ENCODE measurements at regions not wholly inside any gene's neighbourhood (a gene's known extent, or its start where the extent isn't known, plus 50 kb on each side); places are given as distances from the start of the nearest gene placed in this dataset.

- POLR2A ChIA-PET, result no interaction called here
- intact Hi-C loops (cut with micrococcal nuclease; ENCODE audit: unreplicated experiment), result no loop called here
- Histone ChIP-seq H3K4me1 (ENCODE audit: control insufficient read depth, insufficient read depth, low read length) (no peaks in the 10 kb centered on the region), H3K27me3 (replicated peaks in 1 of 2; ENCODE audit: control insufficient read depth in 2 of 2, insufficient read depth in 2 of 2, low read length in 1 of 2) (no peaks in the 10 kb centered on the region), H3K9me3 (replicated peaks; ENCODE audit: control insufficient read depth, insufficient read depth, low read length) (no peaks in the 10 kb centered on the region), H2AFZ (ENCODE audit: control insufficient read depth, low read depth, low read length) (no peak overlapping the region), H3K36me3 (ENCODE audit: control insufficient read depth in 2 of 2, insufficient read depth in 2 of 2, low read length in 1 of 2) (no peaks in the 10 kb centered on the region), H3K4me3 (no peak overlapping the region), H4K20me1 (ENCODE audit: control insufficient read depth, insufficient read depth) (no peaks in the 10 kb centered on the region), H3K4me2 (ENCODE audit: control insufficient read depth, insufficient read depth) (no peak overlapping the region), H3K27ac (ENCODE audit: control insufficient read depth, insufficient read depth) (no peak overlapping the region), H3K9ac (ENCODE audit: control insufficient read depth, insufficient read depth, low read length) (no peak overlapping the region), H3K79me2 (ENCODE audit: control insufficient read depth, insufficient read depth, low read length) (no peaks in the 10 kb centered on the region)
- WGBS (ENCODE audit: insufficient coverage, insufficient replicate concordance, low lambda C conversion rate, missing lambda C conversion rate), result 0% methylated on average over 1 of the region's 1 CpG
- in situ Hi-C loops (cut with MboI), result loop anchor here (10.0 kb wide), 1 partner anchor 1308 kb away; no protein-coding TSS in a partner anchor
- SMC1A ChIA-PET (ENCODE audit: uncharacterized antibody, unreplicated experiment), result no interaction called here
- ATAC-seq, result no peak
- CTCF ChIA-PET, result interaction anchor here (2.5 kb wide), 1 partner anchor 8 kb away, joined by 8 read pairs; no protein-coding TSS in a partner anchor
- FAIRE-seq, result no peak
- RAD21 ChIA-PET (ENCODE audit: unreplicated experiment), result no interaction called here
- no peak for DNase-seq (ENCODE audit: low read depth, low spot score)
- BruUV-seq (replicated peaks), result no TSS peak
- TF ChIP-seq STAT3 (IDR thresholded peaks at IDR 0.05; ENCODE audit: low read depth, low read length), result no peak
- TF ChIP-seq IKZF1 (conservative IDR thresholded peaks at IDR 0.05), result no peak
- TF ChIP-seq, protein P1, sequence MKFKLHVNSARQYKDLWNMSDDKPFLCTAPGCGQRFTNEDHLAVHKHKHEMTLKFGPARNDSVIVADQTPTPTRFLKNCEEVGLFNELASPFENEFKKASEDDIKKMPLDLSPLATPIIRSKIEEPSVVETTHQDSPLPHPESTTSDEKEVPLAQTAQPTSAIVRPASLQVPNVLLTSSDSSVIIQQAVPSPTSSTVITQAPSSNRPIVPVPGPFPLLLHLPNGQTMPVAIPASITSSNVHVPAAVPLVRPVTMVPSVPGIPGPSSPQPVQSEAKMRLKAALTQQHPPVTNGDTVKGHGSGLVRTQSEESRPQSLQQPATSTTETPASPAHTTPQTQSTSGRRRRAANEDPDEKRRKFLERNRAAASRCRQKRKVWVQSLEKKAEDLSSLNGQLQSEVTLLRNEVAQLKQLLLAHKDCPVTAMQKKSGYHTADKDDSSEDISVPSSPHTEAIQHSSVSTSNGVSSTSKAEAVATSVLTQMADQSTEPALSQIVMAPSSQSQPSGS (IDR thresholded peaks at IDR 0.05; ENCODE audit: low read length), result no peak
- no peak for TF ChIP-seq NBN (IDR thresholded peaks at IDR 0.05)
- no peak for TF ChIP-seq RAD51 (IDR thresholded peaks at IDR 0.05)
- TF ChIP-seq, protein P2, sequence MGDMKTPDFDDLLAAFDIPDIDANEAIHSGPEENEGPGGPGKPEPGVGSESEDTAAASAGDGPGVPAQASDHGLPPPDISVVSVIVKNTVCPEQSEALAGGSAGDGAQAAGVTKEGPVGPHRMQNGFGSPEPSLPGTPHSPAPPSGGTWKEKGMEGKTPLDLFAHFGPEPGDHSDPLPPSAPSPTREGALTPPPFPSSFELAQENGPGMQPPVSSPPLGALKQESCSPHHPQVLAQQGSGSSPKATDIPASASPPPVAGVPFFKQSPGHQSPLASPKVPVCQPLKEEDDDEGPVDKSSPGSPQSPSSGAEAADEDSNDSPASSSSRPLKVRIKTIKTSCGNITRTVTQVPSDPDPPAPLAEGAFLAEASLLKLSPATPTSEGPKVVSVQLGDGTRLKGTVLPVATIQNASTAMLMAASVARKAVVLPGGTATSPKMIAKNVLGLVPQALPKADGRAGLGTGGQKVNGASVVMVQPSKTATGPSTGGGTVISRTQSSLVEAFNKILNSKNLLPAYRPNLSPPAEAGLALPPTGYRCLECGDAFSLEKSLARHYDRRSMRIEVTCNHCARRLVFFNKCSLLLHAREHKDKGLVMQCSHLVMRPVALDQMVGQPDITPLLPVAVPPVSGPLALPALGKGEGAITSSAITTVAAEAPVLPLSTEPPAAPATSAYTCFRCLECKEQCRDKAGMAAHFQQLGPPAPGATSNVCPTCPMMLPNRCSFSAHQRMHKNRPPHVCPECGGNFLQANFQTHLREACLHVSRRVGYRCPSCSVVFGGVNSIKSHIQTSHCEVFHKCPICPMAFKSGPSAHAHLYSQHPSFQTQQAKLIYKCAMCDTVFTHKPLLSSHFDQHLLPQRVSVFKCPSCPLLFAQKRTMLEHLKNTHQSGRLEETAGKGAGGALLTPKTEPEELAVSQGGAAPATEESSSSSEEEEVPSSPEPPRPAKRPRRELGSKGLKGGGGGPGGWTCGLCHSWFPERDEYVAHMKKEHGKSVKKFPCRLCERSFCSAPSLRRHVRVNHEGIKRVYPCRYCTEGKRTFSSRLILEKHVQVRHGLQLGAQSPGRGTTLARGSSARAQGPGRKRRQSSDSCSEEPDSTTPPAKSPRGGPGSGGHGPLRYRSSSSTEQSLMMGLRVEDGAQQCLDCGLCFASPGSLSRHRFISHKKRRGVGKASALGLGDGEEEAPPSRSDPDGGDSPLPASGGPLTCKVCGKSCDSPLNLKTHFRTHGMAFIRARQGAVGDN (IDR thresholded peaks at IDR 0.05), result no peak
- no peak for TF ChIP-seq TBL1XR1 (IDR thresholded peaks at IDR 0.05; ENCODE audit: low read depth, low read length)
- TF ChIP-seq FOXM1 (IDR thresholded peaks at IDR 0.05; ENCODE audit: low read depth, low read length), result no peak
- no peak for TF ChIP-seq NFXL1 (IDR thresholded peaks at IDR 0.05; ENCODE audit: borderline replicate concordance)
- no peak for TF ChIP-seq RB1 (IDR thresholded peaks at IDR 0.05; ENCODE audit: borderline replicate concordance)
- TF ChIP-seq ZZZ3 (IDR thresholded peaks at IDR 0.05; ENCODE audit: control insufficient read depth, insufficient read length, low read depth), result no peak
- no peak for TF ChIP-seq CREM (IDR thresholded peaks at IDR 0.05; ENCODE audit: low read depth)
- no peak for TF ChIP-seq RELA (IDR thresholded peaks at IDR 0.05; ENCODE audit: borderline replicate concordance, partially characterized antibody)
- no peak for TF ChIP-seq PAX8 (IDR thresholded peaks at IDR 0.05)
- no peak for TF ChIP-seq BRCA1 (IDR thresholded peaks at IDR 0.05; ENCODE audit: low read depth, low read length)
- TF ChIP-seq ZNF24 (IDR thresholded peaks at IDR 0.05), result no peak
- no peak for TF ChIP-seq ASH2L (IDR thresholded peaks at IDR 0.05; ENCODE audit: borderline replicate concordance, low read depth)
- TF ChIP-seq FOS (IDR thresholded peaks at IDR 0.05; ENCODE audit: borderline replicate concordance, extremely low read depth, insufficient read length), result no peak
Observed at GRCh38 chr12:126076515-126076914, 1011.3 kb downstream of the AACS start.
